22Rv1 (cell line): ENCODE measurements at regions not wholly inside any gene's neighbourhood (a gene's known extent, or its start where the extent isn't known, plus 50 kb on each side); places are given as distances from the start of the nearest gene placed in this dataset.
"Not testable (repeated sequence)": the region's sequence is repeated elsewhere in the genome, so short reads cannot be mapped to it uniquely, and the experiment has no call there.

Source experiments
- H3K27ac ChIP-seq: fragments of 450-650 bp; 2 replicates; pipeline ENCODE4 v1.5.1; 2017

DNA sequence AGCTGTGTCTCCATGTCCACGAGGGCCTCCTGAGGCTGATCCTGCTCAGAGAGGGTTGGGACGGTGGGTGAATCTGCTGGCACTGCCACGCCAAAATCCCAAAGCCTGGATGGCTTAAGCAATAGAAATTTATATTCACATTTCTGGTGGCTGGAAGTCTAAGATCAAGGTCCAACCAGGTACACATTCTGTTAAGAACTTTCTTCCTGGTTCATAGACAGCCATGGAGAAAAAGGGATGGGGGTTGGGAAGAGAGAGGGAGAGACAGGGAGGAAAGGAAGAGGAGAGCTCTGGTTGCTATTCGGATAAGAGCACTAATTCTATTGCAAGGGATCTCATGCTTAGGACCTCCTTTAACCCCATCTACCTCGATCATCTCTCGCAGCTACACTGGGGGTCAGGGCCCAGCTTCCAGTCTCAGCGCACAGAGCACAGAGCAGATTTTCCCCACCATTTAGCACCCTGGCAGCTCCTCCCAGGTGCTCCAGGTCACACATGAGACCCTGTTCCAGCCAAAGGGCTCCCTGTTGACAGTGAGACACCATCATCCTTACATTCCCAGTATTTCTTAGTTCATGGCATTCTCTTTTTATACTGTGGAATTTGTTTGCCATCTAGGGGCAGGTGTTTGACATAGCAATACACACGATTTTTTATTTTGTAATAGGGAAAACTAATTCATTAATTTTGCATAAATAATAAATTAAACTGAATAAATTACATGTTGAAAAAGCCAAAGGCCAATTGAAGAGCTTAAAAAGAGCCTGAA, 615.6 kb downstream of the RPIA start:
- H3K27ac ChIP-seq = not testable (repeated sequence)

- not testable (repeated sequence) for H3K27ac ChIP-seq
Measured at GRCh38 chr2:89318990-89319389, 627.5 kb downstream of the RPIA start.

- not testable (repeated sequence) for H3K27ac ChIP-seq
Measured at GRCh38 chr2:89325894-89326293, 634.4 kb downstream of the RPIA start.

GRCh38 chr2:89326455-89326854, 635.0 kb downstream of the RPIA start:
- H3K27ac ChIP-seq = not testable (repeated sequence)

GRCh38 chr2:89328790-89329189, 637.3 kb downstream of the RPIA start:
- H3K27ac ChIP-seq = not testable (repeated sequence)
